Adrenal gland (tissue), 9 donors: ENCODE measurements at regions not wholly inside any gene's neighbourhood (a gene's known extent, or its start where the extent isn't known, plus 50 kb on each side); places are given as distances from the start of the nearest gene placed in this dataset.

Experiments used
- DNase-seq, 7 donors: peaks; one replicate each; pipeline ENCODE4 v3.0.0-alpha.2; 2019 to 2020
- H3K27ac ChIP-seq, 5 donors: fragments of 200-600 bp; sonication (generic) in 4 of 5; 1 replicate in 3 of 5; 2 replicates in 2 of 5; pipeline versions ENCODE4 v1.5.1 to v1.8.0; 2016 to 2020; ENCODE audit warnings: mild to moderate bottlenecking in 1 of 5
- H3K27me3 ChIP-seq: fragments of 200-600 bp; 2 replicates; pipeline ENCODE4 v1.8.0; 2021
- H3K36me3 ChIP-seq, 2 donors: fragments of 200-600 bp; replicated peaks in 1 of 2; 1 replicate in 1 of 2; 2 replicates in 1 of 2; pipeline versions ENCODE4 v1.5.1 to v1.8.0; 2018 to 2022
- H3K4me1 ChIP-seq, 2 donors: fragments of 200-600 bp; replicated peaks in 1 of 2; 1 replicate in 1 of 2; 2 replicates in 1 of 2; pipeline versions ENCODE4 v1.5.1 to v1.8.0; 2018 to 2021
- H3K4me3 ChIP-seq, 4 donors: fragments of 200-600 bp; sonication (generic) in 3 of 4; one replicate each; pipeline ENCODE4 v1.5.1; 2016 to 2018
- H3K9me3 ChIP-seq, 3 donors: fragments of 200-600 bp; sonication (generic) in 1 of 3; replicated peaks in 1 of 3; 1 replicate in 2 of 3; 2 replicates in 1 of 3; pipeline versions ENCODE4 v1.5.1 to v1.8.0; 2016 to 2021
- CTCF ChIP-seq, 6 experiments: fragments of 450-650 bp in 4 of 6; fragments of 200-600 bp in 2 of 6; sonication (generic) in 1 of 6; IDR thresholded peaks; 1 replicate in 5 of 6; 2 replicates in 1 of 6; pipeline versions ENCODE4 v1.5.1 to v1.8.0; 2016 to 2021; ENCODE audit warnings: antibody characterized with exemption in 6 of 6, mild to moderate bottlenecking in 2 of 6, moderate library complexity in 1 of 6
- POLR2A ChIP-seq, 2 donors: fragments of 450-650 bp; IDR thresholded peaks; one replicate each; pipeline ENCODE4 v1.6.1; 2017; ENCODE audit warnings: antibody characterized with exemption in 2 of 2, mild to moderate bottlenecking in 2 of 2, moderate library complexity in 1 of 2
- WGBS, 4 donors: extraction: QIAGEN DNeasy Blood & Tissue Kit in 2 of 4; methylation state at CpG; one replicate each; pipeline versions ENCODE4 v1.1.5 to v1.1.7; 2013 to 2017; 5-methylcytosine and 5-hydroxymethylcytosine counted together
- intact Hi-C, 2 donors: fragments of 100-400 bp; cut with DNase I; formaldehyde crosslinking; loops; one replicate each; pipeline versions ENCODE4 v1.14.1 to v1.15.0; 2022 to 2023
- donor health status: healthy with polysubstance abuse.
- donor health status: Bipolar disorder and iron deficiency.
- donor health status: DM: yes; HTN: yes; CAD: no.
- donor health status: DM: no; HTN: no; CAD: no.
- donor health status: DM: no; HTN: no; CAD: no.

DNA sequence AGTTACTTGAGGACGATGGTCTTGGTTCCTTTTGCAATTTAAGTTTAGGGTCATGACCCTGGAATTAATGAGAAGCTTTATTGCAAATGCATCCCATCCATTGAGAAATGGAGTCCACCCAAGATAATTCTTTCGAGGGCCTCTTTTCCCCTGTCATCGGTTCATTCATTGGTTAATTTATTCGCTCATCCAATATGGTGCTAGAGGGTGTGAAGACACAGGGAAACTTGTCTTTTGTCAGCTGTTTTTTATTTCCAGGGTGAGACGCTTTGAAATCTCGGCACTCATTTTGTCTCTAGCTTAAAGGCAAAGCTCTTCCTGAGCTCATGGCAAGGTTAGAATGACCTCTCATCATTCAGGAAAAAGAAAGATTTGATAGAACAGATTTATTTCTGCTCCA is 464.2 kb upstream of the EEF2KMT start:
- Histone ChIP-seq H3K27me3 (no peaks in the 10 kb centered on the region), H3K27ac (no peak overlapping the region), H3K9me3 (no peaks in the 10 kb centered on the region), H3K36me3 (no peaks in the 10 kb centered on the region), H3K4me1 (no peaks in the 10 kb centered on the region), H3K4me3 (no peak overlapping the region)
- 52 to 63% (median 61%) methylated on average over 6 of the region's 6 CpGs for WGBS, 4 donors
- no peak for TF ChIP-seq POLR2A (IDR thresholded peaks at IDR 0.05)
- TF ChIP-seq CTCF (IDR thresholded peaks at IDR 0.05): no peak
- DNase-seq: no peak
- intact Hi-C loops: no loop called here

- Histone ChIP-seq H3K4me3 (no peak overlapping the region), H3K36me3 (no peaks in the 10 kb centered on the region), H3K27me3 (no peaks in the 10 kb centered on the region), H3K9me3 (no peaks in the 10 kb centered on the region), H3K4me1 (no peaks in the 10 kb centered on the region), H3K27ac (no peak overlapping the region)
- DNase-seq: no peak
- WGBS, 4 donors: 70 to 95% (median 80%) methylated on average over 1 to 2 of the region's 2 CpGs
- TF ChIP-seq CTCF (IDR thresholded peaks at IDR 0.05): no peak
- TF ChIP-seq POLR2A (IDR thresholded peaks at IDR 0.05): no peak
- intact Hi-C loops: no loop called here
These were observed 462.5 kb upstream of the EEF2KMT start for GRCh38 chr16:5560084-5560483.

DNA sequence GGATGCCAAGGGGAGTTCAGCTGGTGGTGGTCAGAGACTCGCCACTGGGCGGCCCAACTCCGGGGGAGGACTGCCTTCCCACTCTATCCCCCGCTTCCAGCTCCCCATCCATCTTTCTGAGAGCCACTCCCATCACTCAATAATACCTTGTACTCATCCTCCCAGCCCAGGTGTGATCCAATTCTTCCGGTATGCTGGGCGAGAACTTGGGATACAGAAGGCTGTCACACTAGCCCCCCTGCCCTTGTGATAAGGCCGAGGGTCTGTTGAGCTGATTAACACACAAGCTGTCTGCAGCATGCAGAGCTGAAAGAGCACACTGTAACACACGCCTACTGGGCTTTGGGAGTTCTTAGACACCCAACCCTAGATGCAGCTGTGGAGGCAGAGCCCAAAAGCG is 460.4 kb upstream of the EEF2KMT start:
- no peaks in the 10 kb centered on the region for H3K9me3 ChIP-seq
- intact Hi-C loops: no loop called here
- no peaks in the 10 kb centered on the region for H3K27me3 ChIP-seq
- no peak for DNase-seq
- no peak overlapping the region for H3K27ac ChIP-seq
- TF ChIP-seq CTCF (IDR thresholded peaks at IDR 0.05) (no peak), POLR2A (IDR thresholded peaks at IDR 0.05) (no peak)
- 24 to 62% (median 56%) methylated on average over 7 to 9 of the region's 9 CpGs for WGBS, 4 donors
- no peaks in the 10 kb centered on the region for H3K4me1 ChIP-seq
- H3K36me3 ChIP-seq: no peaks in the 10 kb centered on the region
- H3K4me3 ChIP-seq: no peak overlapping the region

GRCh38 chr16:5557448-5557847 is 459.9 kb upstream of the EEF2KMT start:
- Histone ChIP-seq H3K4me3 (no peak overlapping the region), H3K9me3 (no peaks in the 10 kb centered on the region), H3K27me3 (no peaks in the 10 kb centered on the region), H3K36me3 (no peaks in the 10 kb centered on the region), H3K27ac (no peak overlapping the region), H3K4me1 (no peaks in the 10 kb centered on the region)
- 81 to 89% (median 83%) methylated on average over 3 of the region's 3 CpGs for WGBS, 4 donors
- intact Hi-C loops: no loop called here
- no peak for DNase-seq
- TF ChIP-seq POLR2A (IDR thresholded peaks at IDR 0.05) (no peak), CTCF (IDR thresholded peaks at IDR 0.05) (no peak)
